ENCODE measurements at regions not wholly inside any gene's neighbourhood (a gene's known extent, or its start where the extent isn't known, plus 50 kb on each side); places are given as distances from the start of the nearest gene placed in this dataset.

DNA sequence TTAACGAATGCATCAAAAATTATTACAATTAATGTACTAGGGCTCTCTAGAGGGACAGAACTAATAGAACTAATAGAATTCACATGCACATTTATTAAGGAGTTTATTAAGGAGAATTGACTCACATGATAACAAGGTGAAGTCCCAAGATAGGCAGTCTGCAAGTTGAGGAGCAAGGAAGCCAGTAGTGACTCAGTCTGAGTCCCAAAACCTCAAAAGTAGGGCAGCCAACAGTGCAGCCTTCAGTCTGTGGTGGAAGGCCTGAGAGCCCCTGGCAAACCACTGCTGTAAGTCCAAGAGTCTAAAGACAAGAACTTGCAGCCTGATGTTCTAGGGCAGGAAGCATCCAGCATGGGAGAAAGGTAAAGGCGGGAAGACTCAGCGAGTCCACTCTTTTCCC is 633.8 kb downstream of the SEMA5A start:
- H3K4me3 ChIP-seq (ENCODE audit: control insufficient read depth, low read depth, low read length) = no peak overlapping the region
- DNase-seq (ENCODE audit: low read depth) = no peak
- TF ChIP-seq, protein P1, sequence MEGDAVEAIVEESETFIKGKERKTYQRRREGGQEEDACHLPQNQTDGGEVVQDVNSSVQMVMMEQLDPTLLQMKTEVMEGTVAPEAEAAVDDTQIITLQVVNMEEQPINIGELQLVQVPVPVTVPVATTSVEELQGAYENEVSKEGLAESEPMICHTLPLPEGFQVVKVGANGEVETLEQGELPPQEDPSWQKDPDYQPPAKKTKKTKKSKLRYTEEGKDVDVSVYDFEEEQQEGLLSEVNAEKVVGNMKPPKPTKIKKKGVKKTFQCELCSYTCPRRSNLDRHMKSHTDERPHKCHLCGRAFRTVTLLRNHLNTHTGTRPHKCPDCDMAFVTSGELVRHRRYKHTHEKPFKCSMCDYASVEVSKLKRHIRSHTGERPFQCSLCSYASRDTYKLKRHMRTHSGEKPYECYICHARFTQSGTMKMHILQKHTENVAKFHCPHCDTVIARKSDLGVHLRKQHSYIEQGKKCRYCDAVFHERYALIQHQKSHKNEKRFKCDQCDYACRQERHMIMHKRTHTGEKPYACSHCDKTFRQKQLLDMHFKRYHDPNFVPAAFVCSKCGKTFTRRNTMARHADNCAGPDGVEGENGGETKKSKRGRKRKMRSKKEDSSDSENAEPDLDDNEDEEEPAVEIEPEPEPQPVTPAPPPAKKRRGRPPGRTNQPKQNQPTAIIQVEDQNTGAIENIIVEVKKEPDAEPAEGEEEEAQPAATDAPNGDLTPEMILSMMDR (IDR thresholded peaks at IDR 0.05; ENCODE audit: control insufficient read depth, insufficient read depth, low read depth, low read length, missing control alignments) = no peak

DNA sequence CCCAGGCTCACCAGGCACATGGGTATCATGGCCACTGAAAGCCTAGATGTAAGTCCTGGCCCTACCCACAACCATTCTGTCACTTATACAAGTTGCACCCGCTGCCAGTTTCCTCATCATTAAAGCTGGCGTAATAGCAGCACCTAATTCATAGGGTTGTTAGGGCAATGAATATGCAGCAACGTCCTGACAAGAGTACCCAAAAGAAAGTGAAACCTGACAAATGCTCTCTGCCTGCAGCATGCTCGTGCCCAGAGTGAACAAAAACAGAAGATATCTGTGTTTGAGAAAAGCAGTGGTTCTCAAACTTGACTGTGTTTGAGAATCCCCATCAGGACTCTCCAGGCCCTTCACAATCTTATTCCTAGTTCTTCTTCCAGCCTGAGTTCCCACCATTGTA is 632.4 kb downstream of the SEMA5A start:
- TF ChIP-seq, protein P1 (IDR thresholded peaks at IDR 0.05; ENCODE audit: control insufficient read depth, insufficient read depth, low read depth, low read length, missing control alignments) = no peak
- H3K4me3 ChIP-seq (ENCODE audit: control insufficient read depth, low read depth, low read length) = no peak overlapping the region
- DNase-seq (ENCODE audit: low read depth) = no peak

DNA sequence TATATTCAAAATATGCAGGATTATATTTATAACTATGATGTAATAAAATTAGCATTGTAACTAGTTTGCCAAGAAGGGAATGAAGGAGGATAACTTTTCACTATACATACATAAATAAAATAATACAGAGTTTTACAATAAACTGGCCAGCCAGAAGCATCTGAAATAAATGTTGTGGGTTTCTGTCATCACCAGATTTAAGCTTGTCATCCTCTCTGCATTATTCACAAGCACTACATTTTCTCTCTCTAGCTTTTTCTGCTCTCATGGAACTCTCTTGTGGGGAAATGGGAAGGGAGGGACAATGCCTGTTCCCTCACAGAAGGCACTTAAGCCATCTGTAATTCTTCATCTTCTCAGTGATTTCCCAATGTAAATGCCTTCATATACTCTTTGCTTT is 626.8 kb downstream of the SEMA5A start:
- no peak overlapping the region for H3K4me3 ChIP-seq (ENCODE audit: control insufficient read depth, low read depth, low read length)
- DNase-seq (ENCODE audit: low read depth) = no peak
- TF ChIP-seq, protein P1 (IDR thresholded peaks at IDR 0.05; ENCODE audit: control insufficient read depth, insufficient read depth, low read depth, low read length, missing control alignments) = no peak

DNA sequence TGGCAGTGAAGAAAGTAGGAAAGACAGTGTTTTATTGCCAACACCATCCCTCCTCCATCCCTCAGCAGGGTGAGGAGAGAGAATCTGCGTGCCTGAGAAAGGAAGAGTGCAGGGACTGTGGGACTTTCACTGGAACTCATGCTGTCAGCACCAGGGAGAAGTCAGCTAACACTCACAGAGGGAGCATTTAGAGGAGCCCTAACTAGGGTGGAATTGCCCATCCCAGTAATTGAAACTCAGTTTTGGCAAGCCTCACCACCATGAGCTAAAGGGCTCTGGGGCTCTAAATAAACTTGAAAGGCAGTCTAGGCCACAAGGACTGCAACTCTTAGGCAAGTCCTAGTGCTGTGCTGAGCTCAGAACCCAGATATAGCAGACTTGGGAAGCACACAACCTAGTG is 622.3 kb downstream of the SEMA5A start:
- DNase-seq (ENCODE audit: low read depth) = no peak
- H3K4me3 ChIP-seq (ENCODE audit: control insufficient read depth, low read depth, low read length) = no peak overlapping the region
- TF ChIP-seq, protein P1 (IDR thresholded peaks at IDR 0.05; ENCODE audit: control insufficient read depth, insufficient read depth, low read depth, low read length, missing control alignments) = no peak

DNA sequence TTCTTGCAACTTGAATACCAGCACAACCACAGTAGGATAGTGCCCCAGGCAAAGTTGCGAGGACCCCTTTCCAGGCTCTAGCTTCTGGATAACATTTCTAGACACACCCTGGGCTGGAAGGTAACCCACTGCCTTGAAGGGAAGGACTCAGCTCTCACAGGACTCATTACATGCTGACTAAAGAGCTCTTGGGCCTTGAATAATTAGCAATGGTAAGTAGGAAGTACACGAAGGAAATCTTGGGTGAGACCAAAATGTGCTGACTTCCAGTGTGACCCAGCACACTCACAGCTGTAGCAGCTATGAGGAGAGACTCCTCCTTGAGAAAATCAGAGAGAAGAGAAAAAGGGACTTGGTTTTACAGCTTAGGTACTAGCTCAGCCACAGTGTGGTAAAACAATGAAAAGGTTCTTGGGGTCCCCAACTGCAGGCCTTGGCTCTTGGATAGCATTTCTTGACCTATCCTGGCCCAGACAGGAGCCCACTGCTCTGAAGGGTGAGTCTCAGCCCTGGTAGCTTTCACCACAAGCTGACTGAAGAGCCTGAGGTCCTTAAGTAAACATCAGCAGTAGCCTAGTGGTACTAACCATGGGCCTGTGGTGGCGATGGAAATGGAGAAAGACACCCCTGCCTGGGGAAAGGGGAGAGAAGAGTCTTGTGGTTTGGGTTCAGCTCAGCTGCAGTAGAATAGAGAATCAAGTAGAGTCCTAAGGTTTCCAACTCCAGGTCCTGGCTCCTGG is 621.7 kb downstream of the SEMA5A start:
- DNase-seq (ENCODE audit: low read depth) = no peak
- H3K4me3 ChIP-seq (ENCODE audit: control insufficient read depth, low read depth, low read length) = no peak overlapping the region
- TF ChIP-seq, protein P1 (IDR thresholded peaks at IDR 0.05; ENCODE audit: control insufficient read depth, insufficient read depth, low read depth, low read length, missing control alignments) = no peak

DNA sequence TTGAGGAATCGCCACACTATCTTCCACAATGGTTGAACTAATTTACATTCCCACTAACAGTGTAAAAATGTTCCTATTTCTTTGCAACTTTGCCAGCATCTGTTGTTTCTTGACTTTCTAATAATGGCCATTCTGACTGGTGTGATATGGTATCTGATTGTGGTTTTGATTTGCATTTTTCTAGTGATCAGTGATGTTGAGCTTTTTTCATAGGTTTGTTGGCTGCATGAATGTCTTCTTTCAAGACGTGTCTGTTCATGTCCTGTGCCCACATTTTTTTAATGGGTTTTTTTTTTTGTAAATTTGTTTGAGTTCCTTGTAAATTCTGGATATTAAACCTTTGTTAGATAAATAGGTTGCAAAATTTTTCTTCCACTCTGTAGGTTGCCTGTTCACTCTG is 615.9 kb downstream of the SEMA5A start:
- TF ChIP-seq, protein P1 (IDR thresholded peaks at IDR 0.05; ENCODE audit: control insufficient read depth, insufficient read depth, low read depth, low read length, missing control alignments) = no peak
- H3K4me3 ChIP-seq (ENCODE audit: control insufficient read depth, low read depth, low read length) = no peak overlapping the region
- DNase-seq (ENCODE audit: low read depth) = no peak
